Cardiac fibroblast (primary cell): ENCODE measurements at regions not wholly inside any gene's neighbourhood (a gene's known extent, or its start where the extent isn't known, plus 50 kb on each side); places are given as distances from the start of the nearest gene placed in this dataset.
A peak's percentile ranks its signal among the peaks of the same experiment; 100 is the strongest.

ENCODE experiments used
- DNase-seq, 2 donors: peaks; one replicate each; pipeline versions ENCODE4 v3.0.0 to v3.0.0-alpha.2; 2010; ENCODE audit warnings: low read depth in 2 of 2
- H3K4me3 ChIP-seq, 2 donors: replicated peaks in 1 of 2; 1 replicate in 1 of 2; 2 replicates in 1 of 2; pipeline ENCODE4 v1.5.1; 2011; ENCODE audit warnings: low read depth in 2 of 2, low read length in 2 of 2, mild to moderate bottlenecking in 2 of 2, moderate library complexity in 1 of 2
- TF ChIP-seq, protein P1 (sequence below): IDR thresholded peaks from one replicate; pipeline ENCODE4 v1.5.1; 2011; ENCODE audit warnings: low read depth, mild to moderate bottlenecking, low read length, inconsistent platforms

DNA sequence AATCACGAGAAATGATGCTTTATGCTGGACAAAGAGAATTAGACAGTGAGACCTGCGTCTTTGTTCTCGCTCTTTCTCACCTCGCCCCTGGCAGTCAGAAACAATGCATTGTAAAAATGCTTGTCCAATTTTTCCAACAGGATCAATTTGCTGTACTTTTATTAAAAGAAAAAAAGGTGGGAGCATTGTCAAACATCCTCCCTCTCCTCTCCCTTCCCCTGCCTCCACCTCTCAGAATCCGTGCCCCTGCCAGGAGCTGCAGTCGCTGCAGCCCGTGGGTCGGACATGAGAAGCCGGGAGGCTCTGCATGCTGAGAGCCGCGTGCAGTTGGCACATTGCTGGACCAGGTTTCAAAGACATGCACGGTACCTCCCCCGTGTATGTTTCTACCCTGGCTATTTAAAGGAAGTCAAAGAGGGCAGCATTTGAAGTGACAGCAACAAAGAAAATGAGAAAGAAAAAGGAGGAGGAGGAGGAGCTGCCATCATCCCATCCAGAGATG lies 161.0 kb upstream of the KAZN start:
- DNase-seq: no peak
- H3K4me3 ChIP-seq: no peak overlapping the region
- TF ChIP-seq, protein P1, sequence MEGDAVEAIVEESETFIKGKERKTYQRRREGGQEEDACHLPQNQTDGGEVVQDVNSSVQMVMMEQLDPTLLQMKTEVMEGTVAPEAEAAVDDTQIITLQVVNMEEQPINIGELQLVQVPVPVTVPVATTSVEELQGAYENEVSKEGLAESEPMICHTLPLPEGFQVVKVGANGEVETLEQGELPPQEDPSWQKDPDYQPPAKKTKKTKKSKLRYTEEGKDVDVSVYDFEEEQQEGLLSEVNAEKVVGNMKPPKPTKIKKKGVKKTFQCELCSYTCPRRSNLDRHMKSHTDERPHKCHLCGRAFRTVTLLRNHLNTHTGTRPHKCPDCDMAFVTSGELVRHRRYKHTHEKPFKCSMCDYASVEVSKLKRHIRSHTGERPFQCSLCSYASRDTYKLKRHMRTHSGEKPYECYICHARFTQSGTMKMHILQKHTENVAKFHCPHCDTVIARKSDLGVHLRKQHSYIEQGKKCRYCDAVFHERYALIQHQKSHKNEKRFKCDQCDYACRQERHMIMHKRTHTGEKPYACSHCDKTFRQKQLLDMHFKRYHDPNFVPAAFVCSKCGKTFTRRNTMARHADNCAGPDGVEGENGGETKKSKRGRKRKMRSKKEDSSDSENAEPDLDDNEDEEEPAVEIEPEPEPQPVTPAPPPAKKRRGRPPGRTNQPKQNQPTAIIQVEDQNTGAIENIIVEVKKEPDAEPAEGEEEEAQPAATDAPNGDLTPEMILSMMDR: no peak

GRCh38 chr1:14438127-14438769 lies 160.2 kb upstream of the KAZN start:
- TF ChIP-seq, protein P1: no peak
- no peak for DNase-seq
- H3K4me3 ChIP-seq: no peak overlapping the region

GRCh38 chr1:14439015-14439414 lies 159.5 kb upstream of the KAZN start:
- H3K4me3 ChIP-seq: no peak overlapping the region
- no peak for DNase-seq
- TF ChIP-seq, protein P1: no peak

- DNase-seq: no peak
These were observed 158.3 kb upstream of the KAZN start for GRCh38 chr1:14440166-14440565.

DNA sequence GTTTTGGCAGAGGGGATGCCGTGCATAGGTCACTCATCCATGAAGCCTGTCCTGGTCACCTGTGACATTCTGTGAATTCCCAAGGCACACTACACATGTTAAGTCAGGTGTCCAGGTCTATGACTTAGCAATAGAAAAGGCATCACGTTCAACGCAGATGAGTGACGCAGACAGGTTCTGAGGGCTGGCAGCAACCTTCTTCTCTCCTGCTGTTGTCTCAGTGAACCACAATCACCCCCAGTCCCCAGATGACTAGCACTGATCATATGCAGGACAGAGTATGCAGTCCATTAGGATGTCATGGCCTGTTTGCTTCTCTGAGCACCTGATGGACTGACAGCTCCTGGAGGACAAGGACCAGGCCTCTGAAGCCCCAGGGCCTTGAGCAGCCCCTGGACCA lies 157.8 kb upstream of the KAZN start:
- no peak for DNase-seq

More at GRCh38 chr1:14440166-14440565, 158.3 kb upstream of the KAZN start:
- TF ChIP-seq, protein P1: no peak
- no peak overlapping the region for H3K4me3 ChIP-seq

DNA sequence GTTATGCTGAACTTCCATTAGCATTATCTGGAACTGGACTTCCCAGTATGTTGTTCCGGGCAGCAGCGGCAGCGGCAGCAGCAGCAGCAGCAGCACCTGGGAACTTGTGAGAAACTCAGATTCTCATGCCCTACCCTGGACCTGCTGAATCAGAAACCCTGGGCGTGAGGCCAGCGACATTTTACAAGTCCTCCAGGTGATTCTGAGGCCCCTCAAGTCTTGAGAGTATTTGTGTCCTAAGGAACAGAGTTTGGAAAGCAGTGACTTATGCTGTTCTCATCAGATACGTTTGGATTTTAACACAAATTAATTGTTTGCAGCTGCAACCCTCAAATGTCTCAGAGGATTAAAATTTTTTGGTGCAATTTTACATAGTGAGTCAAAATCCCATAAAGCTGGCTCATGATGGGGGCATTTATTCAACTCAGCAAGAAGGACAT lies 157.2 kb upstream of the KAZN start:
- TF ChIP-seq, protein P1: no peak
- DNase-seq: peak; percentile 11 to 47
- no peak overlapping the region for H3K4me3 ChIP-seq

More for the DNA sequence above, 157.8 kb upstream of the KAZN start:
- TF ChIP-seq, protein P1: no peak
- H3K4me3 ChIP-seq: no peak overlapping the region
